ENCODE measurements at regions not wholly inside any gene's neighbourhood (a gene's known extent, or its start where the extent isn't known, plus 50 kb on each side); places are given as distances from the start of the nearest gene placed in this dataset.

GRCh38 chr2:61722318-61722717 lies 131.5 kb downstream of the FAM161A start:
- no peak for DNase-seq

GRCh38 chr2:61721382-61721781 lies 132.5 kb downstream of the FAM161A start:
- DNase-seq: no peak

GRCh38 chr2:61720911-61721310 lies 132.9 kb downstream of the FAM161A start:
- no peak for DNase-seq

GRCh38 chr2:61718965-61719364 lies 134.9 kb downstream of the FAM161A start:
- DNase-seq: no peak

- DNase-seq: no peak
Measured at GRCh38 chr2:61715506-61715905, 138.4 kb downstream of the FAM161A start.

- DNase-seq: no peak
Measured at GRCh38 chr2:61714210-61714609, 139.7 kb downstream of the FAM161A start.

- no peak for DNase-seq
Measured at GRCh38 chr2:61713457-61713856, 140.4 kb downstream of the FAM161A start.

- no peak for DNase-seq
Measured at GRCh38 chr2:61712060-61712459, 141.8 kb downstream of the FAM161A start.

GRCh38 chr2:61710711-61711110 lies 143.1 kb downstream of the FAM161A start:
- no peak for DNase-seq

- DNase-seq: peak; percentile 12
Measured at GRCh38 chr2:61707984-61708852, 145.6 kb downstream of the FAM161A start.

- no peak for DNase-seq
Measured at GRCh38 chr2:61705625-61706024, 148.2 kb downstream of the FAM161A start.

- DNase-seq: no peak
Measured at GRCh38 chr2:61704364-61704763, 149.5 kb downstream of the FAM161A start.

- no peak for DNase-seq
Measured at GRCh38 chr2:61702088-61702467, 151.8 kb downstream of the FAM161A start.

GRCh38 chr2:61700464-61700863 lies 153.4 kb downstream of the FAM161A start:
- no peak for DNase-seq

- DNase-seq: peak; percentile 86
Measured at GRCh38 chr2:61694312-61695274, 156.4 kb upstream of the XPO1 start.

- no peak for DNase-seq
Measured at GRCh38 chr2:61693744-61694143, 155.6 kb upstream of the XPO1 start.

- no peak for DNase-seq
Measured at GRCh38 chr2:61690078-61690596, 152.0 kb upstream of the XPO1 start.

GRCh38 chr2:61689568-61689967 lies 151.4 kb upstream of the XPO1 start:
- no peak for DNase-seq

- no peak for DNase-seq
Measured at GRCh38 chr2:61688369-61689334, 150.5 kb upstream of the XPO1 start.

- DNase-seq: no peak
Measured at GRCh38 chr2:61679096-61679495, 140.9 kb upstream of the XPO1 start.

- no peak for DNase-seq
Measured at GRCh38 chr2:61677942-61678341, 139.8 kb upstream of the XPO1 start.

- no peak for DNase-seq
Measured at GRCh38 chr2:61677306-61677705, 139.2 kb upstream of the XPO1 start.

Data from fibroblast of skin of abdomen (primary cell).